T-helper 2 cell treated with Interferon-gamma antibody and Interleukin-4, amounts not matched to agents 5 μg/mL and 100 μg/mL, for 36 hours (primary cell): ENCODE measurements at regions not wholly inside any gene's neighbourhood (a gene's known extent, or its start where the extent isn't known, plus 50 kb on each side); places are given as distances from the start of the nearest gene placed in this dataset.

Source experiments
- DNase-seq: peaks from one replicate; pipeline ENCODE4 v3.0.0; 2021; ENCODE audit warnings: low spot score
- H3K27ac Mint-ChIP-seq: one replicate; pipeline ENCODE4 v1.8.0; 2021; ENCODE audit warnings: mild to moderate bottlenecking, mixed read lengths
- H3K27me3 Mint-ChIP-seq: one replicate; pipeline ENCODE4 v1.8.0; 2021; ENCODE audit warnings: low read depth, mixed read lengths
- H3K36me3 Mint-ChIP-seq: one replicate; pipeline ENCODE4 v1.8.0; 2021; ENCODE audit warnings: low read depth, mixed read lengths
- H3K4me1 Mint-ChIP-seq: one replicate; pipeline ENCODE4 v1.8.0; 2021; ENCODE audit warnings: low read depth, mixed read lengths
- H3K4me3 Mint-ChIP-seq: one replicate; pipeline ENCODE4 v1.8.0; 2022; ENCODE audit warnings: mild to moderate bottlenecking, moderate library complexity, mixed read lengths
- H3K9me3 Mint-ChIP-seq: one replicate; pipeline ENCODE4 v1.8.0; 2021; ENCODE audit warnings: mixed read lengths

DNA sequence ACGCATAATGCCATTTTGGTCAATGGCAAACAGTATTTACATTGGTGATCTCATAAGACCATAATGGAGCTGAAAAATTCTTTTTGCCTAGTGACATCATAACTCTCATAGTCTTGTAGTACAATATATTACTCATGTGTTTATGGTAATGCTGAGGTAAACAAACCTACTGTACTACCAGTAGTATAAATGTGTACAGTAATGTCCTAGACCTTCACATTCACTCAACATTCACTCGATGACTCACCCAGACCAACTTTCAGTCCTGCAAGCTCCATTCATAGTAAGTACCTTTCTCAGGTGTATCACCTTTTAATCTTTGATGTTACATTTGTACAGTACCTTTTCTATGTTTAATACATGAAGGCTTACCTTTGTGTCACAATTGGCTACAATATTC lies 558.2 kb upstream of the PIK3C3 start:
- no peaks in the 10 kb centered on the region for H3K27me3 Mint-ChIP-seq
- H3K36me3 Mint-ChIP-seq: no peaks in the 10 kb centered on the region
- H3K9me3 Mint-ChIP-seq: no peaks in the 10 kb centered on the region
- no peak for DNase-seq
- H3K27ac Mint-ChIP-seq: no peak overlapping the region
- H3K4me1 Mint-ChIP-seq: no peaks in the 10 kb centered on the region
- H3K4me3 Mint-ChIP-seq: no peak overlapping the region

DNA sequence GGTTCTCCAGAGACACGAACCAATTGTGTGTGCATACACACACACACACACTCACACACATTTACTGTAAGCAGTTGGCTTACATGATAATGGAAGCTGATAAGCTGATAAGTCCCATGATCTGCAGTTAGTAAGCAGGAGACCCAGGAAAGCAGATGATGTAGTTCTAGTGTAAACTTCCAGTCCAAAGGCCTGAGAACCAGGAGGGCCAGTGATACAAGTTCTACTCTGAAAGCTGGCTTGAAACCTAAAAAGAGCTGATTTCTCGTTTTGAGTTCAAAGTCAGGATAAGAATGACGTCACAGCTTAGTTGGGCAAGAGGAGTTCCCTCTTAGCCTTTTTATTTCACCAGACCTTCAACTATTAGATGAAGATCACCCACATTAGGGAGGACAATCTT lies 558.8 kb upstream of the PIK3C3 start:
- no peaks in the 10 kb centered on the region for H3K36me3 Mint-ChIP-seq
- H3K27me3 Mint-ChIP-seq: no peaks in the 10 kb centered on the region
- H3K27ac Mint-ChIP-seq: no peak overlapping the region
- no peak overlapping the region for H3K4me3 Mint-ChIP-seq
- no peaks in the 10 kb centered on the region for H3K4me1 Mint-ChIP-seq
- DNase-seq: no peak
- H3K9me3 Mint-ChIP-seq: no peaks in the 10 kb centered on the region

DNA sequence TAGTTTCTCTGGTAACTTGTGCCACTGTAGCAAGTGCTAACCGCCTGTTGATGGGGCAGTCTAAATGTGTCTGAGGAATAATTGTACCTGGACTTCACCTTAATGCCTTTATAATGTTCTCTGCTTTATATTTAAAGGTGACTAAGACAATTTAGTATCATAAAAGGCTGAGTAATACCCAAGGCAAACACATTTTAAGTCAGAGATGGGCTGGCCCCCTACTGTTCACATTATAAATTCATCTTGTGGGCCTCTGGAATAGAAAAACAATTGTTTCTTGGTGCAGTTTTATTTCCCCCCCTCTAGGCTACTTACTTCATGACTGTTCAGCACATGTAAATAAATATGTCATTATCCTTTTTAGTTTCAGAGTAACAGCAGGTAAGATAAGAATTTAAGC lies 559.3 kb upstream of the PIK3C3 start:
- no peak for DNase-seq
- H3K36me3 Mint-ChIP-seq: no peaks in the 10 kb centered on the region
- no peak overlapping the region for H3K4me3 Mint-ChIP-seq
- no peak overlapping the region for H3K27ac Mint-ChIP-seq
- no peaks in the 10 kb centered on the region for H3K4me1 Mint-ChIP-seq
- H3K9me3 Mint-ChIP-seq: no peaks in the 10 kb centered on the region
- H3K27me3 Mint-ChIP-seq: no peaks in the 10 kb centered on the region

DNA sequence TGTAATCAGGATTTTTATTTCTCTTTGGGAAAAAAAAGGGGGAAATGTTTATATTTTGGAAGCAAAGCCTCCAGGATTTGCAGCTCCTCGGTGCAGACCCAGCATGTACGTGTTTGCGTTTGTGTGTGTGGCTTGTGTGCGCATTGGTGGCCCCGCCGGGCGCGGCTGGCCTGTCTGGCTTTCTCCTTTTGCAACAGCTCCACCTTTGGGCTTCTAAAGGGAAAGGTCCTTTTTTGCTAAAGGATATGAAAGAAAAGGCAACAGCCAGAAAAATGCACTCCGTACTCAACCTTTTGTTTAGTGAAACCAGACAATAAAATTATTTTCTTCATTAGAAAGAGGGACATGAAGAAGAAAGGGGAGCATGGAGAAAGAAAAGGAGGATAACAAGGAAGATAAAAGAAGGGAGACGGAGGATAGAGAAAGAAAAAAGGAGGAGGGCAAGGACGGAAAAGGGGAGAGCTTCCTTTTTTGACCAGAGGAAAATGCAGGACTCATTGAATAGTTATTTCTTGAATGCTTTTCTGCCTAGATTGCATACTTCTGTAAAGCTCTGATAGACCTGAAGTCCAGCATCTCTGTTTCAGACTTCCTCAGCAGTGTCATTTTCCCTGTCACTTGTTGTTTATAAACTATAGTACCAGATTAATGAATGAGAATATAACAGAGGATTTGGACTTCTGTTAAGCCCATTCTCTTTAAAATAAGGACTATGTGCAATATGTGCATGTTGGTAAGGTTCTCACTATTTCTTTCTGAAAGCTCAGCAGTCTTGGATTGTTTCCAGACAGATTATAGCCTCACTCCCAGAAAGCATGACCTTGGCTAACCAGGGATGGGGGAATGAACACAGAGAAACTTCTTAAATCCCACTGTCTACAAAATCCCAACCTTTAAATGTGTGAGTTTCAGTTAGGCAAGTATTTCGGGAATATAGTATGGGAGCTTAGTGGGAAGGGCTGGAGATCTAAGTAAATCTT lies 563.1 kb upstream of the PIK3C3 start:
- DNase-seq: no peak
- no peaks in the 10 kb centered on the region for H3K9me3 Mint-ChIP-seq
- H3K36me3 Mint-ChIP-seq: no peaks in the 10 kb centered on the region
- H3K4me3 Mint-ChIP-seq: no peak overlapping the region
- no peaks in the 10 kb centered on the region for H3K4me1 Mint-ChIP-seq
- no peaks in the 10 kb centered on the region for H3K27me3 Mint-ChIP-seq
- H3K27ac Mint-ChIP-seq: no peak overlapping the region

DNA sequence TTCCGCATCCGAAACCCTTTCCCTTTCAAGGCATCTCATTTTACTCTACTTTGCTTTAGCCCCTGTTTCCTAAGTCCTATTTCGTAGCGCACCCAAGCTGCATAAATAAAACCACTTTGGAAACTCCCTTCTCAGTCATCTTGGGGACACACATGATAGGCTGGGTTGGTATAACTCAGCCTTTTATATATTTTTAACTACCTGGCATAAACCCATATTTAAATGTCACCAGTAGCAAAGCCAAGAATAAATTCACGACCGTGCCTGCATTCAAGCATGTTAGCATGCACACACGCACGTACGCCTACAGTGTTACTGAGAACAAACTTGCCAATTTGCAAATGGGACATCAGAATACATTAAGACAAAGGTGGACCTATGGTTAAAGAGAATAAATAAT lies 564.7 kb upstream of the PIK3C3 start:
- no peak for DNase-seq
- Mint-ChIP-seq H3K9me3 (peaks cover 4% of the 10 kb centered on the region), H3K36me3 (no peaks in the 10 kb centered on the region), H3K4me3 (no peak overlapping the region), H3K27ac (no peak overlapping the region), H3K27me3 (no peaks in the 10 kb centered on the region), H3K4me1 (no peaks in the 10 kb centered on the region)

DNA sequence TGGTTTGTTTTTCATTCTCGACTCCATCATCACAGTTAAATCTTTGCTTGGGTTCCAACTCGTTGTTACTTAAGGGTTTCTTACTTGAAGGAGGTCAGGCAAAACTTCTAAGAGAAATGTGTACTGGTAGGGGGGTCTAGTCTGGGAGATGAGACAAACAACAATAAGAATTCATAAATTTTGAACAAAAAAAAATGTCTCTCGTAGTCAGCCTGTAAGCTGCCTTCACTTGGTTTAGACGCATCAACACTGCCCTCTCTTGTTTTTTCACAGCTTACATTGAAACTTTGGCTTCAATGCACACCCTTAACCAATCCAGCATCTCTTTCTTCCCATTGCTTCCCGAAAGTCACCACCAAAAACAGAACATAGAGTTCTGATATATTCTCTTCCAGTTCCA lies 576.4 kb upstream of the PIK3C3 start:
- Mint-ChIP-seq H3K4me3 (no peak overlapping the region), H3K9me3 (peaks cover 18% of the 10 kb centered on the region), H3K4me1 (no peaks in the 10 kb centered on the region), H3K27me3 (no peaks in the 10 kb centered on the region), H3K36me3 (no peaks in the 10 kb centered on the region), H3K27ac (no peak overlapping the region)
- DNase-seq: no peak

DNA sequence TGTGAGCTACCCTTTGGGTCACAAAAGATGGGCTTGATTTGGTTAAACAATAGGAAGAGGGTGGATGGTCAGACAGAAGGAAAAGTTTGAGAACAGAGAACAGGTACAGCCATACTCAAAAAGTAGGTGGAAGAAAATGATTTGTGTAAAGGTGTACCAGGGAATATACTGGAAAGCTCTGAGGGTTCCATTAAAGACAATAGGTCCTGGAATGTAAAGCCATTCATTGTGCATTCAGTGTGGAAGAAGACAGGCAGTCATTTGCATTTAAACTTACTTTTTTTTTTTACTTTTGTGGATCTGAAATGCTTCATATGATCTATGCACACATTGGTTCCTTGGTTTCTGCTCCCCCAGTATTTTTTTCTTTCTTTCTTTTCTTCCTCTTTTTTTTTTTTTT lies 581.4 kb upstream of the PIK3C3 start:
- Mint-ChIP-seq H3K4me1 (no peaks in the 10 kb centered on the region), H3K27ac (no peak overlapping the region), H3K9me3 (peaks cover 22% of the 10 kb centered on the region), H3K4me3 (no peak overlapping the region), H3K27me3 (no peaks in the 10 kb centered on the region), H3K36me3 (no peaks in the 10 kb centered on the region)
- no peak for DNase-seq

DNA sequence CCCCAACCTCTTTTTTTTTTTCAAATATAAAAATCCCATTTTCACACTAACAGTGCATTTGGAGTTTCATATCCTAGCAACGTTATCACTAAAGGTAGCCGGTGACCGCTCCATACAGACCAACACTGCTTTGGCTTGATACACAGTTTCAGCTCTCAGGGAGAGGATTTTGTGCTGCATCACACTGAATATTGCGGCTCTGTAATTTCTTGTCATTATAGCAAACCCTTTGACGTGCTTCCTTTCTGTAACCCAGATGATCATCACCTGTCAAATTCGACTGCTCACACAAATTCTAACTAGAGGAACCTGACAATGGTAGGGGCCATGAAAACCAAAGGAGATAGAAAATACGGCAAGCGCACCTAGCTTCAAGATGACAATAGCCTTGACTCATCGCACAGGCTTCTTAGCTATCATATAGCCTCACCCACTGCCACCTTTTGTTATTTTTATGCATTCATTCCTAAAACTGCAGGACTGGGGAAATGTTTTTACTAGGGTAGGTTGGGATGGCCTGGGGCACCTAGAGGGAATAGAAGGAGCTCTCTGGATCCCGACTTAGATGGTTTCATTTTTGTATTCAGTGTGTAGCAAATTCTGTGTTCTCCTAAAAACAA lies 582.9 kb upstream of the PIK3C3 start:
- no peak for DNase-seq
- Mint-ChIP-seq H3K4me1 (no peaks in the 10 kb centered on the region), H3K27me3 (no peaks in the 10 kb centered on the region), H3K4me3 (no peak overlapping the region), H3K27ac (no peak overlapping the region), H3K36me3 (no peaks in the 10 kb centered on the region), H3K9me3 (peaks cover 15% of the 10 kb centered on the region)

DNA sequence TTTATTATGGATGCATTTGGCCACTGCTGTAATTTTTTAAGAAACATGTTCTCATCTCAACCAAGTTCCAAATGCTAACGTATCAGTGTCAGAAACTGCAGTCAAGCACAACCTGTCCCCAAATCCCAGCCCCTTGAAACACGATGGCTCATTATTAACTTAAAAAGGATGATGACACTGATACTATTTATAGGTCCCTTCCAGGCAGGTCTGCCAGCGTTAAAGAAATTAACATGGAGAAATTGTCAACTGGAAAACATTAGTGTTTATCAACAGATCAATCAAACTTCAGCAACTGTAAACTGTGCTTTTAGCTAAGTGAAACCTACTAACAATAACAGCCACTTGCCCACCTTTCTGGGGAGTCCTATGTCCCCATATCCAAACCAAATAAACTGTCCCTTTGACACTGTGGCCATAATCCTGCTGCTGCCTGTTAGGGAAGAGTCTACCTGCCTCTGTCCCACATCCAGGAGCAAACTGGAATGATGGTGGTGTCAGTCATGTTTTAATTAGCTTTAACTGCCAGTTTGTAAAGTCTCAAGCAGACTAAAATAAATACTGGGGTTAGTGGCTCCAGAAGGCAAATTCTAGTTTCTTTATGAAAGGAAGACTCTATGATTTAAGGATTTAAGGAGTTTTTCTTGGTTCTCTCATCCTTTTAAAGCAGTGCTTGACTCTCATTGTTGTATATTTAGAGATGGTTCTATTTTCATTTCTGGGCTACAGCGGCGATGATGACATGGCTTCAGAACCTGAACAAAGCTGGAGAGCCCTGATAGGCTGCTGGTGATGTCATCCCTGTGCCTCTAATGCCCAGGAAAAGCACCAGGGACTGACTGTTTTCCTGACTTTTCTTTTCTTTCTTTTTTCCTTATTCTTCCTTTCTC lies 583.6 kb upstream of the PIK3C3 start:
- no peak for DNase-seq
- Mint-ChIP-seq H3K36me3 (no peaks in the 10 kb centered on the region), H3K4me1 (no peaks in the 10 kb centered on the region), H3K9me3 (peaks cover 8% of the 10 kb centered on the region), H3K27ac (no peak overlapping the region), H3K4me3 (no peak overlapping the region), H3K27me3 (no peaks in the 10 kb centered on the region)

DNA sequence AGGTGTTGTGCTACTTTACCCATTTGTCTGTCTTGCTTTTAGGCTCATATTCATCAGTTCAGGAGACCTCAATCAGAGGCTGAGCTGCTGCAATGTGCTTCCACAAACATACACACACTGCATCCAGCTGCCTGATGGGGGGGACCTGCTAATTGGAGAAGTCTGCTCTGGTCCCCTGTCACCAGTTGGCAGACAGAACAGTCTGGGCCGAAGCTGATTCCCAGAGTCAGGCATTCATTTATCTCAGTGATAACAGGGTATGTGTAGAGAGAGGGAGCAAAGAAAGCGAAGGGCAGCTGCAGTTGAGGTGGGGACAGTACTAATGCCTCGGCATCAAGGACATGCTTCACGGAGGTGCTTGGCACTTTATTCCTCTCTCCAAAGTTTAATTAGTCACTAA lies 584.3 kb upstream of the PIK3C3 start:
- Mint-ChIP-seq H3K36me3 (no peaks in the 10 kb centered on the region), H3K27me3 (no peaks in the 10 kb centered on the region), H3K27ac (no peak overlapping the region), H3K9me3 (peaks cover 4% of the 10 kb centered on the region), H3K4me1 (no peaks in the 10 kb centered on the region), H3K4me3 (no peak overlapping the region)
- no peak for DNase-seq

DNA sequence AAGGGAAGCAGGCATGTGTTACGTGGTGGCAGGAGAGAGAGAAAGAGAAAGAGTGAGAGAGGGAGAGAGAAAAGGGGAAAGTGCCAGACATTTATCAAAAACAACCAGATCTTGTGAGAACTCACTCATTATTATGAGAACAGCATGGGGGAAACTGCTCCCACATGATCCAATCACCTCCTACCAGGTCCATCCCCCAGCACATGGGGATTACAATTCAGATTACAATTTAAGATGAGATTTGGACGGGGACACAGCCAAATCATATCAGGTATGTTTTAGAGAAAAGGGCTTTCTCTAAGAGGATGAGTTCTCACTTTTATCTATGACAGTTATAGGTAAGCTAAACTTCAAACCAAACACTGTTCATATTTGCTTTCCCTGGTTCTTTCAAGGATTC lies 597.3 kb upstream of the PIK3C3 start:
- Mint-ChIP-seq H3K36me3 (no peaks in the 10 kb centered on the region), H3K27ac (no peak overlapping the region), H3K4me1 (no peaks in the 10 kb centered on the region), H3K27me3 (no peaks in the 10 kb centered on the region), H3K9me3 (peaks cover 16% of the 10 kb centered on the region), H3K4me3 (no peak overlapping the region)
- no peak for DNase-seq

DNA sequence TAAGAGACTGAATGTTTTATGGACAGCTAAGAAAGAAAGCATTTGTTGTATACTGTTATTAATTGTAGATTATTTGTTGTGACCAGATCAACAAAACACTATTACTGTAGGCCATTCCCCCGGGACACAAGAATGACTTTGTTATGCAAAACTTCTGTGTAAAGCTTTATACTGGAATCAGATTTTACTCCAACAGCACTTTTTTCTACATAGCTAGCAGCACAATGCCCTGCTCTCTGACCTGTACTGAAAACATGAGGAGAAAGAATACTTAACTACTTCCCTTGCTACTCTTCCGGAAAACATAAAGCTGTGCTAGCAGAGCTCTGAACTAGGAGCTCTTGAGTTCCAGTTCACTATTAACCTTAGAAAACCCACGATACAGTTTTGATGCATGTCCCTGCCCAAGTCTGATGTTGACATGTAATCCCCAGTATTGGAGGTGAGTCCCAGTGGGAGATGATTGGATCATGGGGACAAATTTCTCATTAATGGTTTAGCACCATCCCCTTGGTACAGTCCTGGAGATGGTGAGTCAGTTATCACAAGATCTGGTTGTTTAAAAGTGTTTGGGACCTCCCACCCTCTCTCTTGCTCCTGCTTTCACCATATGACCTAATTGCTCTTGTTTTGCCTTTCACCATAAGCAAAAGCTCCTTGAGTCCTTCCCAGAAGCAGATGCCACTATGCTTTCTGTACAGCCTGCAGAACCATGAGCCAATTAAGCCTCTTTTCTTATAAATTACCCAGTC lies 601.1 kb upstream of the PIK3C3 start:
- no peak overlapping the region for H3K27ac Mint-ChIP-seq
- H3K36me3 Mint-ChIP-seq: no peaks in the 10 kb centered on the region
- H3K27me3 Mint-ChIP-seq: no peaks in the 10 kb centered on the region
- DNase-seq: no peak
- peaks cover 11% of the 10 kb centered on the region for H3K9me3 Mint-ChIP-seq
- H3K4me3 Mint-ChIP-seq: no peak overlapping the region
- H3K4me1 Mint-ChIP-seq: no peaks in the 10 kb centered on the region

DNA sequence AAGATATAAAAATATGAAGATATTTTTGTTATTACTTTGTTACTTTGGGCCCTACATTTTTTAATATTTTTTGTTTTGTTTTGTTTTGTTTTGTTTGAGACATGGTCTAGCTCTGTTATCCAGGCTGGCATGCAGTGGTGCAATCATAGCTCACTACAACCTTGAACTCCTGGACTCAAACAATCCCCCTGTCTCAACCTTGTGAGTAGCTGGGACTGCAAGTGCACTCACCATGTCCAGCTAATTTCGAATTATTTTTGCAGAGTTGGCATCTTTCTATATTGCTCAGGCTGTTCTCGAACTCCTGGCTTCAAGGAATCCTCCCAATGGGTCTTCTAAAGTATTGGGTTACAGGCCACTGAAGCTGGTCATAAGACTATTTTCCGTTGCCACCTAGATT lies 603.6 kb upstream of the PIK3C3 start:
- no peaks in the 10 kb centered on the region for H3K27me3 Mint-ChIP-seq
- no peaks in the 10 kb centered on the region for H3K36me3 Mint-ChIP-seq
- no peaks in the 10 kb centered on the region for H3K9me3 Mint-ChIP-seq
- H3K4me1 Mint-ChIP-seq: no peaks in the 10 kb centered on the region
- H3K27ac Mint-ChIP-seq: no peak overlapping the region
- no peak for DNase-seq
- H3K4me3 Mint-ChIP-seq: no peak overlapping the region
